ENCODE measurements at regions not wholly inside any gene's neighbourhood (a gene's known extent, or its start where the extent isn't known, plus 50 kb on each side); places are given as distances from the start of the nearest gene placed in this dataset.

DNA sequence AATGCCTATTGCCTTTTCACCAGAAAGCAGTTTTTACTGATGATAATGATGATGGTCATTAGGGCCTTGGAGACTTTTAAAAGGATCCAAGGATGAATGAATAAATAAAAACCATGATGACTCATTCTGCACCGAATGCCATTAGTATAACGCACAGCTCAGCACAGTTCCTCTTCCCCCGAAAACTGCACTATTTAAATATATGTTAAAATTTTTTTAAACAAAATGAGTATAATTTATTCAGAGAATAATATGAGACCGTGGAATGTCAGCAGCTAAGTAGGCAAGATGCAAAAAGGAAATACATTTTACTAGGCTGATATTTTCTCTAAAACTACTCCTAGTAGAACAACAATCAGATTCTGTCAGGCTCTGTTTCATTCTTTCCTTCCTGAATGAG is 83.4 kb upstream of the NANOGP8 start:
- Histone ChIP-seq H3K4me3 (no peak overlapping the region), H3K27ac (no peak overlapping the region)
- DNase-seq (ENCODE audit: low spot score), result no peak
- TF ChIP-seq CTCF (IDR thresholded peaks at IDR 0.05), result no peak

DNA sequence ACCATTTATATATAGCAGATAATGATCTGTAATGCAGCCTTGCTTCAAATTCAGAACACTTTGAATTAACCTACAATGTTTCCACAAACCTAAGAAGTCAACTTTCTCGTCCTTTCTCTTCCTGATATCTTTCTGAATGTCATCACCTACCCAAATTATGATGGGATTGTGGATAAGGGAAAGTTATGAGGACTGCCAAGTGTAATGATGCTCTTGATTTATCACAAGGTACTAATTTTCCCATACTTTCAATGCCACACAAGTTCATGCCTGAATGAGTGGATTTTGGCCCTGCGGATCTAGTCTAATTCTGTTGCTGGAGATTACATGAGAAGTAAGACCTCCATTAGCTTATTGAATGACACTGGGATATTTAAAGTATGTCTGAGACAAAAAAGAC is 82.6 kb upstream of the NANOGP8 start:
- no peak for DNase-seq (ENCODE audit: low spot score)
- no peak overlapping the region for H3K27ac ChIP-seq
- TF ChIP-seq CTCF (IDR thresholded peaks at IDR 0.05), result no peak
- no peak overlapping the region for H3K4me3 ChIP-seq

GRCh38 chr15:35166730-35167359 is 81.8 kb upstream of the NANOGP8 start:
- no peak for TF ChIP-seq CTCF (IDR thresholded peaks at IDR 0.05)
- DNase-seq (ENCODE audit: low spot score), result no peak
- no peak overlapping the region for H3K4me3 ChIP-seq
- H3K27ac ChIP-seq, result no peak overlapping the region

DNA sequence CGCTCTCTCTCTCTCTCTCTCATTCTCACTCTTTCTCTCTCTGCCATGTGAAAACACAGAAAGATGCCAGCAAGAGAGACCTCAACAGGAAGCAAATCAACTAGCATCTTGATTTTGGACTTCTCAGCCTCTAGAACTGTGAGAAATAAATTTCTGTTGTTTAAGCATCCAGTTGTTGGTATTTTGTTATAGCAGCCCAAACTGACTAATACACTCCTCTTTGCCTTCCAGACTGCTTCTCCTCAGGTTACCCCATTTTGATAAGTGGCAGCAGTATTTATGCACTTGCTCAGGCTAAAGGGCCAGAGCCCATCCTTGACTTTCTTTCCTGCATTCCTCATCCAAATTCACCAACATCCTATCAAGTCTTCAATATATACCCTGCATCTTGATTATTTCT is 76.6 kb upstream of the NANOGP8 start:
- TF ChIP-seq CTCF (IDR thresholded peaks at IDR 0.05), result no peak
- Histone ChIP-seq H3K27ac (no peak overlapping the region), H3K4me3 (no peak overlapping the region)
- DNase-seq (ENCODE audit: low spot score), result no peak

- DNase-seq (ENCODE audit: low spot score), result no peak
- no peak overlapping the region for H3K27ac ChIP-seq
- no peak overlapping the region for H3K4me3 ChIP-seq
- TF ChIP-seq CTCF (IDR thresholded peaks at IDR 0.05), result no peak
Observed at GRCh38 chr15:35159170-35159569, 74.1 kb upstream of the NANOGP8 start.

DNA sequence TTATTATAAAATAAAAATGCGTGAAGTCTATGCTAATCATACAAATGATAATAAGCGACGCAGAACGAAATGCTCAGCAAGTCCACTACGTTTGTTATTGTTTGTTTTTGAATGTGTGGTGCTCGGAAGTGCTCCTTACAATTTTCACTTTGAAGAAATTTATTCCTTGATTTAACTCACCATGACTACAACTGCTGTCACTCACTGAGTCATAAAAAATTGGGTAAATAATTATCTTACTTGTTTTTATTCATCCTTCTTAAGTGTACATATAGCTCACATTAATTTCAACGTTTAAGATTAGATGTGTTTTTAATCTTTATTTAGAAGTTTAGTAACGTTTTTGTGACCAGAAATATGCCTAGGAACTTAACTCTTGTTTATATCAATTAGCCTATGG is 66.7 kb upstream of the NANOGP8 start:
- H3K4me3 ChIP-seq, result no peak overlapping the region
- no peak overlapping the region for H3K27ac ChIP-seq
- TF ChIP-seq CTCF (IDR thresholded peaks at IDR 0.05), result no peak
- no peak for DNase-seq (ENCODE audit: low spot score)

GRCh38 chr15:35151381-35151780 is 66.3 kb upstream of the NANOGP8 start:
- Histone ChIP-seq H3K4me3 (no peak overlapping the region), H3K27ac (no peak overlapping the region)
- TF ChIP-seq CTCF (IDR thresholded peaks at IDR 0.05), result no peak
- no peak for DNase-seq (ENCODE audit: low spot score)
